ENCODE measurements at regions not wholly inside any gene's neighbourhood (a gene's known extent, or its start where the extent isn't known, plus 50 kb on each side); places are given as distances from the start of the nearest gene placed in this dataset.
A peak's percentile ranks its signal among the peaks of the same experiment; 100 is the strongest.

GRCh38 chr12:4857472-4858291, 52.0 kb upstream of the KCNA1 start:
- DNase-seq (ENCODE audit: low read depth): peak; percentile 60

DNA sequence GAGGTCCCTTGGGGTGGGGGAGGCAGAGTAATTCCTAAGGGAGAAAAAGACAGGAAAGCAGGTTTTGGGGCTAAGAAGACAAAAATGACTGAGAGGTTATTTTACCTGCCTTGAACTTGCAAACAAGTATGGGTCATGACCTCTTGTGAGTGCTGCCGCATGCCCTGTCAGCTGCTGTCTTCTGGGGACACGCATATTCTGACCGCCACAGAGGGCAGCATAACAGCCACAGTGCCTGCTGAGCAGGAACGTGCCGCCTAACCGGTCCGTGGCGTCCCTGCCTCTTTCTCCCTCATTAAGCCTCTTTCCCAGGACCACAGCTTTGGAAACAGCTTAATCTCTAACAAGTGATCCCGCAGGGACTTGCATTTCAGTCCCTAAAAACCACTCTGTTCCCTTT, 51.3 kb upstream of the KCNA1 start:
- DNase-seq (ENCODE audit: low read depth): peak; percentile 3

DNA sequence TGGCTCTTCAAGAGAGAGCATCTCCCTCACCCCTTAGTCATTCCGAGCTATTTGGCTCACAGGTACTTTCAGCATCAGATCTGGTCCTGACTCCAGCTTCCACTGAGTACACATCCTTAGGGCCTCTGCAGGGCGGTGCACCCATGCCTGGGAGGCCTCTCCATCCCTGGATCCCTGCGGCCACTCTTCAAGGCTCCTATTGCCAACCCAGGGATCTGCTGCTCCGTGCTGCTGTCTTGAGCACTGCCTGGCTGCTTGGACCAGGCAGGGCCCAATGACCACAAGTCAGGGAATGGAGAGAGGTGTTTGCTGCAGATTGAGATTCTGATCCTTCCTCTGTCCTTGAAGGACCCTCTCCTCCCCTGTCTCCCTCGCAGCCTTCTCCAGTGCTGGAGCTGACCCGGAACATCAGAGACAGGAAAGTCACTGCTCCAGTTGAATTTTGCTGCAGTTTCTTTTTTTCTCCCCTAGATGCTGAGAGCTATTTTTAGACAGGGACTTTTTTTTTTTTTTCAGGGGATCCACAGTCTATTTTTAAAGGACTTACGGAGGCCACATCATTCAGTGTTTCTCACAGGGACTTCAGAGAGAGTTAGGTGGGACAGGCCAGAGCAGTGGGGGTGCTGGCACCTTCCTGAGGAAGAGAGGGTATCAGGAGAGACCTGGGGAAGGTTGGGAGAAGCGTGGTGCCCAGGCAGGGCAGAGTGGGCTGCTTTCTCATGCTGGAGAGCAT, 50.1 kb upstream of the KCNA1 start:
- DNase-seq (ENCODE audit: low read depth): no peak

Data from M059J (cell line).